ENCODE measurements at regions not wholly inside any gene's neighbourhood (a gene's known extent, or its start where the extent isn't known, plus 50 kb on each side); places are given as distances from the start of the nearest gene placed in this dataset.

DNA sequence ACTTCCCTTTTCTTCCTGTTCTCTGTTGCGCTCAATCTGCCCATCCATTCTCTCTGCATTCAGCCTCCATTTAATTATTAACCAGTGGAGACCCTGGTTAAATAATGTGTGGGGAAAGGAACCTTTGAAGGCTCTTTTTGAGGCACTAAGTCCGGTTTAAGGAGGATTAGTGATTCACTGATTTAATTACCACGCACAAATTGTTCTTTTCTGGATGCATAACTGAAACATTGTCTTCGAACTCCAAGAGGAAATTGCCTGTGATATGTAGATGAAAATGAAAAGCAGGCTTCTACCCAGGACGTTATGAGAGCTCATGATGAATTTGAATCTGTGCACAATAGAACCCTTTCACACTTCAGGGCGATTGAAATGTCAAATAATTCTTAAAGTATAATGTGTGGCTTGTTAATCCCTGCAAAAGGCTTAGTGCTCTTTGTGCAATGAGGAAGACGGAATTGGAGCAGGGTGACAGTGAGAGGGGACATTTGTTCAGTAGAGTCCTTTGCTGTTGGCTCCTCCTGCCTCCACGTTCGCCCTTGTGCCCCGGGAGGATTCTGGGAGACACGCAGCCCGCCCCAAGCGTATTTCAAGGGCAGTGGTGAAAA, 51.1 kb upstream of the ZNF236 start:
- TF ChIP-seq, protein P1, sequence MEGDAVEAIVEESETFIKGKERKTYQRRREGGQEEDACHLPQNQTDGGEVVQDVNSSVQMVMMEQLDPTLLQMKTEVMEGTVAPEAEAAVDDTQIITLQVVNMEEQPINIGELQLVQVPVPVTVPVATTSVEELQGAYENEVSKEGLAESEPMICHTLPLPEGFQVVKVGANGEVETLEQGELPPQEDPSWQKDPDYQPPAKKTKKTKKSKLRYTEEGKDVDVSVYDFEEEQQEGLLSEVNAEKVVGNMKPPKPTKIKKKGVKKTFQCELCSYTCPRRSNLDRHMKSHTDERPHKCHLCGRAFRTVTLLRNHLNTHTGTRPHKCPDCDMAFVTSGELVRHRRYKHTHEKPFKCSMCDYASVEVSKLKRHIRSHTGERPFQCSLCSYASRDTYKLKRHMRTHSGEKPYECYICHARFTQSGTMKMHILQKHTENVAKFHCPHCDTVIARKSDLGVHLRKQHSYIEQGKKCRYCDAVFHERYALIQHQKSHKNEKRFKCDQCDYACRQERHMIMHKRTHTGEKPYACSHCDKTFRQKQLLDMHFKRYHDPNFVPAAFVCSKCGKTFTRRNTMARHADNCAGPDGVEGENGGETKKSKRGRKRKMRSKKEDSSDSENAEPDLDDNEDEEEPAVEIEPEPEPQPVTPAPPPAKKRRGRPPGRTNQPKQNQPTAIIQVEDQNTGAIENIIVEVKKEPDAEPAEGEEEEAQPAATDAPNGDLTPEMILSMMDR (IDR thresholded peaks at IDR 0.05; ENCODE audit: extremely low read depth, low read depth, low read length), result no peak
- no peak overlapping the region for H3K4me3 ChIP-seq (ENCODE audit: insufficient read depth, low read length)
- no peaks in the 10 kb centered on the region for H3K27me3 ChIP-seq (ENCODE audit: insufficient read depth, low read length)
- no peaks in the 10 kb centered on the region for H3K4me1 ChIP-seq (ENCODE audit: insufficient read depth, low read length)
- H4K20me1 ChIP-seq (ENCODE audit: insufficient read depth, low read length), result no peaks in the 10 kb centered on the region
- no peak overlapping the region for H2AFZ ChIP-seq (ENCODE audit: low read length)
- H3K4me2 ChIP-seq (ENCODE audit: insufficient read depth, low read length), result no peak overlapping the region
- no peaks in the 10 kb centered on the region for H3K36me3 ChIP-seq (ENCODE audit: insufficient read depth, low read length)
- H3K79me2 ChIP-seq (ENCODE audit: insufficient read depth, low read length), result no peaks in the 10 kb centered on the region
- H3K9me3 ChIP-seq (ENCODE audit: low read depth, low read length), result peaks cover 6% of the 10 kb centered on the region
- peak; percentile 60 for DNase-seq (ENCODE audit: insufficient read length, low spot score, missing footprints)
- H3K27ac ChIP-seq (ENCODE audit: low read depth, low read length), result no peak overlapping the region

DNA sequence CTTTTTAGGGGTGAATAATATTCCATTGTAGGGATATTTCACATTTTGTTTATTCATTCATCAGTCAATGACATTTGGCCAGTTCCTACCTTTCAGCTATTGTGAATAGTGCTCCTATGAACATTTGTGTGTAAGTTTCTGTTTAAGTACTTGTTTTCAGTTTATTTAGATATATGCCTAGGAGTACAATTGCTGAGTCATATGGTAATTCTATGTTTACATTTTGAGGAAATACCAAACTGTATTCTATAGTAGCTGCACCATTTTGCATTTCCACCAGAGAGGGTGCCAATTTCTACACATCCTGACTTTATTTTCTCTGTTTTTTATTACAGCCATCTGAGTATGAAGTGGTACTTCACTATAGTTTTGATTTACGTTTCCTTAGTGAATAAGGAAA, 54.4 kb upstream of the ZNF236 start:
- TF ChIP-seq, protein P1 (IDR thresholded peaks at IDR 0.05; ENCODE audit: extremely low read depth, low read depth, low read length), result no peak
- H3K79me2 ChIP-seq (ENCODE audit: insufficient read depth, low read length), result no peaks in the 10 kb centered on the region
- H3K27me3 ChIP-seq (ENCODE audit: insufficient read depth, low read length), result no peaks in the 10 kb centered on the region
- H3K4me1 ChIP-seq (ENCODE audit: insufficient read depth, low read length), result no peaks in the 10 kb centered on the region
- H3K36me3 ChIP-seq (ENCODE audit: insufficient read depth, low read length), result no peaks in the 10 kb centered on the region
- H3K4me3 ChIP-seq (ENCODE audit: insufficient read depth, low read length), result no peak overlapping the region
- H4K20me1 ChIP-seq (ENCODE audit: insufficient read depth, low read length), result no peaks in the 10 kb centered on the region
- DNase-seq (ENCODE audit: insufficient read length, low spot score, missing footprints), result peak; percentile 15
- H3K27ac ChIP-seq (ENCODE audit: low read depth, low read length), result no peak overlapping the region
- no peak overlapping the region for H3K4me2 ChIP-seq (ENCODE audit: insufficient read depth, low read length)
- H3K9me3 ChIP-seq (ENCODE audit: low read depth, low read length), result peaks cover 6% of the 10 kb centered on the region
- no peak overlapping the region for H2AFZ ChIP-seq (ENCODE audit: low read length)

DNA sequence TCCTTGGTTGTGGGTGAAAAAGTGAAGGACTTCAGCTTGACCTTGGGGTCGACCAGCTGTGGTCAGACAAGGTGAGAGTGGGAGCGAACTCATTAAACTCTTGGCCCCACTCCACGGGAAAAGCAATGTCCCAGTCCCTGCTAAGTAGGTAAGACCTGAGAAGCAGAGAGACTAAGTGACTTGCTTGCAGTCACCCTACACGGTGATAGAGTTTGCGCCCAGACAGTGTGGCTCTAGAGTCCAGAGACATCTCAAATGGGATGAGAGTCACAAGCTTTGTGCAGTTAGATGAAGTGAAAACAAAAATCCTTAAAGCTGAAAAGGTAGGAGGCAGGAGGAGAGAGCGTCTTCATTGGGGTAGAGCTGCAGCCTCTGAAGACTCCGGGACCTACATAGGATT, 55.9 kb upstream of the ZNF236 start:
- H3K27ac ChIP-seq (ENCODE audit: low read depth, low read length), result no peak overlapping the region
- TF ChIP-seq, protein P1 (IDR thresholded peaks at IDR 0.05; ENCODE audit: extremely low read depth, low read depth, low read length), result no peak
- H2AFZ ChIP-seq (ENCODE audit: low read length), result no peak overlapping the region
- no peak overlapping the region for H3K4me2 ChIP-seq (ENCODE audit: insufficient read depth, low read length)
- no peaks in the 10 kb centered on the region for H3K4me1 ChIP-seq (ENCODE audit: insufficient read depth, low read length)
- H3K27me3 ChIP-seq (ENCODE audit: insufficient read depth, low read length), result no peaks in the 10 kb centered on the region
- peaks cover 6% of the 10 kb centered on the region for H3K9me3 ChIP-seq (ENCODE audit: low read depth, low read length)
- no peak overlapping the region for H3K4me3 ChIP-seq (ENCODE audit: insufficient read depth, low read length)
- H3K36me3 ChIP-seq (ENCODE audit: insufficient read depth, low read length), result no peaks in the 10 kb centered on the region
- peak; percentile 19 for DNase-seq (ENCODE audit: insufficient read length, low spot score, missing footprints)
- H4K20me1 ChIP-seq (ENCODE audit: insufficient read depth, low read length), result no peaks in the 10 kb centered on the region
- H3K79me2 ChIP-seq (ENCODE audit: insufficient read depth, low read length), result no peaks in the 10 kb centered on the region

DNA sequence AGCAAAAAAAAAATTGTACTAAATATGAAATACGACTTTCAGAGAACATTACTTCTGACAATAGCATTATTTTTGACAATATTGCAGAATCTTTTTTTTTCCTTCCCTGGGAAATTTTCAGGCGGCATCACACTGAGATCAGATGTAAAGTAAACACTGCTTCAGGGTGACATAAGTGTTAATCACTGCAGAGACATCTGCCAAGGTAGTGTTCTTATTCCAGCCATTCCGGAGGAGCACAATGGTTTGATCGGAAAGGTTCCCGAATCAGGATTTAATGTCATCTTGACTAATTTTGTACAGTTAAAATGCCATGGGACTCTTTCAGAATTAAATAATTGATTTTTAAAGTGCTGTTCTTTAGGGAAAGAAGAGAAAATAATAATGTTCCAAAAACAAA, 56.7 kb upstream of the ZNF236 start:
- H3K9me3 ChIP-seq (ENCODE audit: low read depth, low read length), result peaks cover 6% of the 10 kb centered on the region
- peak; percentile 92 for DNase-seq (ENCODE audit: insufficient read length, low spot score, missing footprints)
- no peaks in the 10 kb centered on the region for H3K27me3 ChIP-seq (ENCODE audit: insufficient read depth, low read length)
- H3K4me3 ChIP-seq (ENCODE audit: insufficient read depth, low read length), result no peak overlapping the region
- H3K4me2 ChIP-seq (ENCODE audit: insufficient read depth, low read length), result no peak overlapping the region
- H2AFZ ChIP-seq (ENCODE audit: low read length), result no peak overlapping the region
- no peaks in the 10 kb centered on the region for H3K36me3 ChIP-seq (ENCODE audit: insufficient read depth, low read length)
- TF ChIP-seq, protein P1 (IDR thresholded peaks at IDR 0.05; ENCODE audit: extremely low read depth, low read depth, low read length), result no peak
- no peaks in the 10 kb centered on the region for H3K79me2 ChIP-seq (ENCODE audit: insufficient read depth, low read length)
- no peaks in the 10 kb centered on the region for H4K20me1 ChIP-seq (ENCODE audit: insufficient read depth, low read length)
- H3K4me1 ChIP-seq (ENCODE audit: insufficient read depth, low read length), result no peaks in the 10 kb centered on the region
- H3K27ac ChIP-seq (ENCODE audit: low read depth, low read length), result no peak overlapping the region

All from osteoblast (primary cell).